Kasumi-1 (cell line): ENCODE measurements at regions not wholly inside any gene's neighbourhood (a gene's known extent, or its start where the extent isn't known, plus 50 kb on each side); places are given as distances from the start of the nearest gene placed in this dataset.
"Not testable (repeated sequence)": the region's sequence is repeated elsewhere in the genome, so short reads cannot be mapped to it uniquely, and the experiment has no call there.

Experiments
- DNase-seq, 2 experiments: peaks; one replicate each; lab custom pipeline; 2025; lab: John Stamatoyannopoulos, UW

GRCh38 chrX:109879991-109880390 is 122.9 kb upstream of the TMEM164 start:
- no peak for DNase-seq

- DNase-seq = no peak
Observed at GRCh38 chrX:109880629-109881028, 122.3 kb upstream of the TMEM164 start.

DNA sequence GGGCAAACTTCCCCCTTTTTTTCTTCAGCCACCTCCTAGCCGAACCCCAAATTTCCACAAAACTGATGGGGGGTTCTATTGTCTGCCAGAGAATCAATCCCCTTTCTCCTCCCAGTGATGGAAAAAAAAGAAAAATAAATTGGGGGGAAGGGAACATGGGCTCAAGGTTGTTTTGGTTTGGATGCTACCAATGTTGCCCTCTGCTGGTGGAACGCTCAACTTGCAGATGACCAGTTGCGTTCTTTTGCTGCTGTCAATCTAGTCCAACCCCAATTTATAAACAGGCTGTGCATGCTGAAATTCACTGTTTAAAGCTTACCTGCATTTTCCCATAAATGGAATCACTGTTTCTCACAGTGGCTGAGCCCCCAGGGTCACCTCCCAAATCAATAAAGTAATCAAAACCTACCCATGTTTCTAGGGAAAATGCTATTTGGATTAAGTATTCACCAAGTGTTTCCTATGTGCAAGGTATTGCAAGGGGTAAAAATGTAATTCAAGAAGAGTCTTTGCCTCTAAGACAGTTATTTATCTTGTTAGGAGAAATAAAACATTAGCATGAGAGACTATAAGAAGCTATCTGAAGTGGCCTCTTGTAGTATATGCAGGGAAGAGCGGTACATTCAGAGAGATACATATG is 116.7 kb upstream of the TMEM164 start:
- peak; percentile 11 to 43 for DNase-seq

- DNase-seq = peak; percentile 75 to 81
Observed at GRCh38 chrX:109889289-109890006, 113.5 kb upstream of the TMEM164 start.

GRCh38 chrX:109890300-109890699 is 112.6 kb upstream of the TMEM164 start:
- DNase-seq = no peak

DNA sequence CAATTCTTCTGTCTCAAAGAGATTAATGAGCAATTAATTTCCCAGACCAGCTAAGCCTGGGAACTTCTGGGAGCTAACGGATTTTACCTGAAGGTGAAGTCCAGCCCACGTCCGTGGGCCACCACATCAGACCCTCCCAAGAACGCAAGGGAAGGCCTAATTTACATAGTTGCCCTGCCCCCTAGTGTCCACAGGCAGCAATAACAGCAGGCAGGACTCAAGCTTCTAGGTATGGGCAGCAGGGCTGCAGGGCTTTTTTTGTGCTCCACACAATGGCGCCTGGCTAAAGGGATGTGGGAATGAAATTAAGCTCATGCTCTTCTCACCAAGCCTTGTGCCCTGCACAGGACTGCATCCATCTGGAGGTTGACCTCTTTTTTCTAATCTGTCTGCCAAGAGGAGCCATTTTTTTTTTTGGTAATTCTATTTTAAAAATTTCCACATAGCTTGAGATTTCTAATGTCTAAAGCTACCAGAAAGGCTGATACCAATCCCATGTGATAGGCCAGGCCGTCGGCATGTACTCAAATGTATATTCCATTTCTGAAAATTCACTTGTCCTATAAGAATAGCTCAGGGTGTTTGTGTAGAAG is 111.9 kb upstream of the TMEM164 start:
- peak; percentile 50 to 54 for DNase-seq

- DNase-seq = not testable (repeated sequence)
Observed at GRCh38 chrX:109896024-109896423, 106.9 kb upstream of the TMEM164 start.

DNA sequence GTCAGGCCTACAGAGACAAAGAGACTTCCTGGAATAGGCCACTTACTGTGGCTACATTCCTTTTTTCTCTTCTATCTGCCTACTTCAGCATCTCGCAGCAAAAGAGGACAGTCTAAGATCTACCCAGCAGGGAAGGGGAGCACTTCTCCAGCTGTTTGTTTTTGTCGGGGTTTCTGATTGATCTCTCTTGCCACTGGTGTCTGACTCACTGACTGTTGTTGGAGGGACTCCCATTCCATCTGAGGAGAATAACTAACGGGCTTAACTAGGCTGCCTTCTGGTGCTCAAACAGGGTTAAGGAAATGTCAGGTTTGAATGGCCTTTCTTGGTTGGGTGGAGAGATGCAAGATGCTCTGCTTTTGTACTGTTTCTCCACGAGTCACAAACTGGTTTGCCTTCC is 100.2 kb upstream of the TMEM164 start:
- no peak for DNase-seq

GRCh38 chrX:109911046-109911445 is 91.9 kb upstream of the TMEM164 start:
- DNase-seq = peak in 1 of 2 experiments; percentile 25

- not testable (repeated sequence) for DNase-seq
Observed at GRCh38 chrX:109912993-109913392, 89.9 kb upstream of the TMEM164 start.

GRCh38 chrX:109914114-109914849 is 88.6 kb upstream of the TMEM164 start:
- DNase-seq = no peak

GRCh38 chrX:109918753-109919152 is 84.2 kb upstream of the TMEM164 start:
- DNase-seq = no peak

GRCh38 chrX:109920325-109920724 is 82.6 kb upstream of the TMEM164 start:
- DNase-seq = no peak

DNA sequence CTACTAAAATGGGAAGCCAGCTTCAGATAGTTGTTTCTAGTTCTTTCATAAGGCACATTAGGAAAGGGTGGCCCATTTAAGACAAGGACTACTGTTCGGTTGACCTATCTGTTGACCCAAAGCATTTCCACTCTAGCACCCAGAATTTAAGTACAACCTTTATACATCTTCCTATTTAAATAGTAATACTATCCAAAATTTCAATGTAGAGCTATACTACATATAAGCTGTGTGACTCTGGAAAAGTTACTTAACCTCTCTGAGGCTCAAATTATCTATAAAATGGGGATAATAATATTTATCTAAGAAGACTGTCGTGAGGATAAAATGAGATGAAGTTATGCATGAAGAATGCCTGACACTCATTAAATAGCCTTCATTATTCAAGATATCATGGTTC is 82.0 kb upstream of the TMEM164 start:
- DNase-seq = no peak

- DNase-seq = no peak
Observed at GRCh38 chrX:109922190-109922589, 80.7 kb upstream of the TMEM164 start.

DNA sequence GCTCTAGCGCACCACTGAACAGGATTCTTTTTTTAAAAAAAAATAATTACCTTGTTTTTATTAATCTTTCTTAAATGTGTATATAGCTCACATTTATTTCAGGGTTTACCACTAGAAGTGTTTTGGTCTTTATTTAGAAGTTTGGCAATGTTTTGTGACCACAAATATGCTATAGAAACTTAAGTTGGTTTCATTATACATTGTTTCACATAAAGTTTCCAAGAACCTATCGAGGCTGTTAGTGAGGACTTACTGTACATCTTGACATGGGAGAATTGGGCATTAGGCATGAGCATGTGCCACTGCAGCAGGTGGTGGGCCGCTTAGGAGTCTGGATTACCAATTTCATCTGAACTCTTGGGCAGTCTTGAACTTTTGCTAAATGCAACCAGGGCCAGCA is 77.9 kb upstream of the TMEM164 start:
- not testable (repeated sequence) for DNase-seq

- no peak for DNase-seq
Observed at GRCh38 chrX:109925656-109926055, 77.3 kb upstream of the TMEM164 start.

GRCh38 chrX:109926118-109926517 is 76.8 kb upstream of the TMEM164 start:
- no peak for DNase-seq

DNA sequence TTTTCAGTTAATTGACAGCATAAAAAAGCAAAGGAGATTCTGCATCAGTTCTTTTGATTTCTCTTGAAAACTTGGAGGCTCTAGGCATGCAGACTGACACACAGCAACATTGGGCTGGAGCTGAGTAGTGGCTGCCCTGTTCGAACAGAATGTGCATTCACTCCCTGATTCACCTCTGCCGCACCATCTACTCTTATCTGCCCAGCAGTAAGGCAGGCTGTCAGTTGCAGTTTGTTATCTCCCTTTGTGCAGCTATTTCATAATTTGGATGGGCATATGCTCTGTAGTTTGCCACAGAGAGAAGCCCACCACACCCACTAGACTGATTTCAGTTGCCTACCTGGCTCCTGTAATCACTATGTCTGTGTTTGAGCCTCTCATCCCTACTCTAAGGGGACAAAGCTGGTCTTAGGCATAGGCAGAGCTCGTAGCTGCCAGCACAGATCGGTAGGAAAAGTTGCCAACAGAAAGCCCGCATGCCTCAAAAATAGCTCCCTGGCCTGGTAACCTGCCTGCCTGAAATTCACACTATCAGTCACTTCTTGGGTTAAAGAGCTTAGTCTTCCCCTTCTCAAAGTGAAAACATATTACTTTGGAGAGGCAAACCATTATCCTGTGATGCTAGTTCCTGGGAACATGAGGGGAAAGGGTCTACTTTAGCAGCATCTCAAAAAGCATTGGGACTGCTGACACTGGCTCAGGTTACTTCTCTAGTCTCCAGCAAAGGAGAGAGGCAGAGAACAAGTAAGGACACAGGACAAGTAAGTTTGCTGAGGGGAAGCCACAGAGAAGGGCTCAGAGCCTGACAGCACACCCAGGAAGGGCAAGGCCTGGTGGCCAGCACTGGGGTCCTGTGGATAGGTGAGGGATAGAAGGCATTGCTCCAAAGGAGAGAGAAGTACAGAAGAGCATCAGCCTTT is 75.9 kb upstream of the TMEM164 start:
- DNase-seq = no peak

DNA sequence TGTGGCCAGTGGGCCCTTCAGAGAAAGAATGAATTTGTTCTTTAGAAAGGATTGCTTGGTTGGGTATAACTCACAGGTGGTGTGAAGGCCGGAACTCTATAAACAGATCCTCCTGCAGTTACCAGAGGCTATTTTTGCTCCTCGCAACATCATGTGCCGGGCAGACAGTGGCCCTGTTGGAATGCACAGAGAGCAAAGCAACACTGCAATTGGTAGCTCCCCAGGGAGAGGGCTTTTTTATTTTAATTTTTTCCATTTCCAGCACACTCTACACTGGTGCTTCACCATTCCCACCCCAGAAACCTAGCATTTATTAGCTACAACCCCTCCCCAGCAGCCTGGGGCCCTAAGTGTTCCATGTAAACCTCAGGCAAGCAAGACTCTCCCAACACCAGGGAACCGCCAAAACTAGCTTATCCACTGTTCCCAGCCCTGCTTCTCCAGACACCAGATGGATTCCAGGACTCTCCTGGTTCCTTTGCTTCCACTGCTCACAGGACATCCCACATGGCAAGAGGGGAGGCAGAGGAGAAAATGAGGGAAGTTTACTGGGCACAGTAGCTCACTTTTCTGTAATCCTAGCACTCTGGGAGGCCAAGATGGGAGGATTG is 75.1 kb upstream of the TMEM164 start:
- no peak for DNase-seq
